ENCODE measurements at regions not wholly inside any gene's neighbourhood (a gene's known extent, or its start where the extent isn't known, plus 50 kb on each side); places are given as distances from the start of the nearest gene placed in this dataset.
A peak's percentile ranks its signal among the peaks of the same experiment; 100 is the strongest.

DNA sequence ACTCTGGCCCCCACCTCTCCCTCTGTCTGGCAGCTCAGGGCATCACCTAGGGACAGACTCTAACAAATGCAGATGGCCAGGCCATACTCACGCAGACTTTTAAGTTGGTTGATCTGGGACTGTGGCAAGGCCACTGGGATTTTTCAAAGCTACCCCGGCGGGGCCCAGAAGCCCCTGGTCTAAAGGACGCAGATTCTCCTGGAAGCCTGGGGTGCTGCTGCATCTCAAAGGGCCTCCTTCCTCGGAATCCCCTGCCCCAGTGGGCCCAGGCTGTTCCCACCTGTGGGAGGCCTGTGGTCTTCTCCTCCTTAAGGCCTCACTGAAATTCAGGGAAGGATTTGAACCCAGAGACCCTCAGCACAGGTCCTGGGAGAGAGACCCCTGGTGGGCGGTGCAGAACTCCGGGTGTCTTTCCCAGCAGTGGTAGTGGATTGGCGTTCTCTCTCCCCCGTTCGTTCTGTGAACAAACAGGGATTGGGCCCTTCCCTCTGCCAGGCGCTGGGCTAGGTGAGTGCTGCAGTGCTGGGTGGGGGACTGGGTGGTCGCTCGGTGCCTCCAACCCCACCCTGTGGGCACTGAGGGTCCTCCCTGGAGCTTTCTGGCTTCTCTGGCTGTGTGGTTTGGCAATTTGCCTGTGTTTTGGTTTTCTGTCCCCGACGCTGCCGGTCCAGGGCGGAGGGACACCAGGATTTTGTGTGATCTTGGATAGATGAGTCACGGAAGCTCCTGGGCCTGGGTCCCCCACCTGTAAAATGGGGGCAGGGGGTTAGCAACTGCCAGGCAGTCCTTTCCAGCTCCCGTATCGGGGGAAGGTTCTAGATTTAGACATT, 160.5 kb upstream of the GSE1 start:
- ATAC-seq (ENCODE audit: low read depth in 2 of 2) (no peak), DNase-seq (no peak)
- H3K4me3 Mint-ChIP-seq = no peak overlapping the region
- H3K9me3 Mint-ChIP-seq = no peaks in the 10 kb centered on the region
- peaks cover 17 to 23% (median 23%) of the 10 kb centered on the region in 3 donors for H3K4me1 Mint-ChIP-seq
- no peak overlapping the region for H3K27ac Mint-ChIP-seq
- no peaks in the 10 kb centered on the region for H3K36me3 Mint-ChIP-seq
- H3K27me3 Mint-ChIP-seq = peaks cover 14 to 51% (median 30%) of the 10 kb centered on the region in 3 donors

DNA sequence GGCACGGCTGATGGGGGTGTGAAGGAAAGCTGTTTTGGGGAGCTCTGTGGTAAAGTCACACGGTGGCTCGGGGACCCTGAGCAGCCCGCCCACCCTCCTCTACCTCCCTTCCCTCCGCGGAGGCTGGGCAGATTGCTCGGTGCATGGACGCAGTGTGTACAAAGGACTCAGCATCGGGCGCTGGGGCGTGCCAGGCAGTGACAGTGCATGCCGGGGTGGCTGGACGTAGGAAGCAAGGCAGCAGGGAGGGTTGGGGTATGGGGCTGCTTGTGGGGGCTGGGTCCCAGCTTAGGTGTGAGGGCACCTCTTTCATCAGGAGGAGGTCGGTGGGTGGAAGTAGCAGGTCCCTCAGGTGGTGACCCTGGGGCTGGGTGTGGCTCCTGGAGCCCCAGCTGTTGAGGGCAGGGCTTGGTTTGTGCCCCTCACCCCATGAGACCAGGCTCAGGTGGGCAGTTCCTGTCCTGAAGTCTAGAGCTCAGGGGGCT, 159.9 kb upstream of the GSE1 start:
- DNase-seq = no peak
- no peaks in the 10 kb centered on the region for H3K36me3 Mint-ChIP-seq
- no peak overlapping the region for H3K27ac Mint-ChIP-seq
- H3K27me3 Mint-ChIP-seq = peaks cover 14 to 53% (median 30%) of the 10 kb centered on the region in 3 donors
- H3K9me3 Mint-ChIP-seq = no peaks in the 10 kb centered on the region
- peaks cover 11 to 17% (median 16%) of the 10 kb centered on the region in 3 donors for H3K4me1 Mint-ChIP-seq
- ATAC-seq (ENCODE audit: low read depth in 2 of 2) = no peak
- H3K4me3 Mint-ChIP-seq = no peak overlapping the region

DNA sequence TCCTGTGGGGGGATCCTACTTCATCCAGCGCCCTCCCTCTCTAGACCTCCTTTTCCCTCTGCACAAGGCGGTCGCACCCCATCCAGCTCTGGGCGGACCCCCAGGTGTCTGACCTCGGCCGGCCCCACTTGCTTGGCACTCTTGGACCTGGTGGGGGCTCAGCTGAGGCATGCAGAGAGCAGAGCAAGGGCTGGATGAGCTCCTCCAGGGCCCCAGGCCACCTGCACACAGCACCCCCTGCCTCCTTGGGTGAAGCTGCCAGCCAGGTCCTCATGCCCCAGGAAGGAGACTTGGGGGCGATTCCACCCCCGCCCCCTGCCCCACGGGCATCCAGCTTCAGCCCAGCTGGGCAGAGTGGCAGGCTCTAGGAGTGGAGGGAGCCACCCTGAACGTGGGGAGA, 159.4 kb upstream of the GSE1 start:
- H3K27ac Mint-ChIP-seq = no peak overlapping the region
- no peaks in the 10 kb centered on the region for H3K36me3 Mint-ChIP-seq
- peaks cover 14 to 54% (median 30%) of the 10 kb centered on the region in 3 donors for H3K27me3 Mint-ChIP-seq
- DNase-seq (no peak), ATAC-seq (ENCODE audit: low read depth in 2 of 2) (no peak)
- H3K4me1 Mint-ChIP-seq = peaks cover 6 to 12% (median 12%) of the 10 kb centered on the region in 3 donors
- H3K9me3 Mint-ChIP-seq = no peaks in the 10 kb centered on the region
- no peak overlapping the region for H3K4me3 Mint-ChIP-seq

DNA sequence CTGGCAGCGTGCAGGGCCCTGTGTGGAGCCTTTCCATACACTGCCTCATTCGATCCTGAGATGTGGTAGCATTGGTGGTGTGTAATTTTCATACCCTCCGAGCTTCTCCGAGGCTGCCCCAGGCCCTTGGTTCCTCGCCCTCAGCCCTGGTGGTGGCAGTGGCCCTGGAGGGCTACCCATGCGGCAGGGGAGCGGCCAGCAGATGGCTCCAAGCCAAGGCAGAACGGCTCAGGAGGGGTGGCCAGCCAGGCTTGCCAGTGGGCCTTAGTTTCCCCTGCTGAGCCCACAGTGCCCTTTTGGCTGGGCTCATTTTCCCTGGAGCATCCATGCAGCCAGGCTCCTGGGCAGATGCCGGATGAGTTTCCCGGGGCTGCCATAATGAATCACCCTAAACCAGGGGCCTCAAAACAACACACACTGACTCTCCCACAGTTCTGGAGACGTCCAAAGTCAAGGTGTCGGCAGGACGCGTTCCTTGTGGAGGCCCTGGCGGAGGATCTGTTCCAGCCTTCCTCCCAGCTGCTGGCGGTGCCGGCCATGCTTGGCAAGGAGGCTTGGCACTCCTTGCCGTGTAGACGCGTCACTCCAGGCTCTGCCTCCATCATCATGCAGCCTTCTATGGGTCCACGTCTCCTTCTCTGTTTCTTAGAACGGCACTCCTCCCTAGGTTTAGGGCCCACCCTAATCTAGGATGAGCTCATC, 158.8 kb upstream of the GSE1 start:
- Mint-ChIP-seq H3K36me3 (no peaks in the 10 kb centered on the region), H3K27me3 (peaks cover 15 to 60% (median 30%) of the 10 kb centered on the region in 3 donors), H3K27ac (no peak overlapping the region), H3K4me3 (no peak overlapping the region), H3K4me1 (peaks cover 2 to 8% (median 6%) of the 10 kb centered on the region in 3 donors), H3K9me3 (no peaks in the 10 kb centered on the region)
- ATAC-seq (ENCODE audit: low read depth in 2 of 2) (no peak), DNase-seq (no peak)

GRCh38 chr16:85455534-85455933, 157.6 kb upstream of the GSE1 start:
- no peaks in the 10 kb centered on the region for H3K9me3 Mint-ChIP-seq
- peaks cover 26 to 69% (median 36%) of the 10 kb centered on the region in 3 donors for H3K27me3 Mint-ChIP-seq
- ATAC-seq (ENCODE audit: low read depth in 2 of 2) (no peak), DNase-seq (no peak)
- no peak overlapping the region for H3K4me3 Mint-ChIP-seq
- H3K27ac Mint-ChIP-seq = no peak overlapping the region
- H3K36me3 Mint-ChIP-seq = no peaks in the 10 kb centered on the region
- H3K4me1 Mint-ChIP-seq = peaks cover 3 to 6% (median 3%) of the 10 kb centered on the region in 3 donors

- Mint-ChIP-seq H3K9me3 (no peaks in the 10 kb centered on the region), H3K27me3 (peaks cover 36 to 87% (median 47%) of the 10 kb centered on the region in 3 donors), H3K36me3 (no peaks in the 10 kb centered on the region), H3K27ac (no peak overlapping the region), H3K4me3 (no peak overlapping the region), H3K4me1 (peaks cover 17 to 21% (median 19%) of the 10 kb centered on the region in 3 donors)
- ATAC-seq (ENCODE audit: low read depth in 2 of 2) (no peak), DNase-seq (no peak)
Observed at GRCh38 chr16:85457366-85457765, 155.8 kb upstream of the GSE1 start.

- H3K36me3 Mint-ChIP-seq = no peaks in the 10 kb centered on the region
- H3K9me3 Mint-ChIP-seq = no peaks in the 10 kb centered on the region
- H3K27me3 Mint-ChIP-seq = peaks cover 39 to 86% (median 62%) of the 10 kb centered on the region in 3 donors
- H3K4me3 Mint-ChIP-seq = no peak overlapping the region
- peaks cover 17 to 22% (median 22%) of the 10 kb centered on the region in 3 donors for H3K4me1 Mint-ChIP-seq
- ATAC-seq (ENCODE audit: low read depth in 2 of 2) (no peak), DNase-seq (no peak)
- H3K27ac Mint-ChIP-seq = no peak overlapping the region
Observed at GRCh38 chr16:85458968-85459367, 154.2 kb upstream of the GSE1 start.

- Mint-ChIP-seq H3K4me1 (peaks cover 17 to 22% (median 22%) of the 10 kb centered on the region in 3 donors), H3K27me3 (peaks cover 39 to 88% (median 63%) of the 10 kb centered on the region in 3 donors), H3K27ac (no peak overlapping the region), H3K4me3 (peak overlapping the region in 1 of 8 donors; percentile 44), H3K9me3 (no peaks in the 10 kb centered on the region), H3K36me3 (no peaks in the 10 kb centered on the region)
- ATAC-seq (ENCODE audit: low read depth in 2 of 2) (no peak), DNase-seq (no peak)
Observed at GRCh38 chr16:85459529-85460251, 153.4 kb upstream of the GSE1 start.

- Mint-ChIP-seq H3K27me3 (peaks cover 36 to 88% (median 60%) of the 10 kb centered on the region in 3 donors), H3K4me3 (peak overlapping the region in 3 of 8 donors; percentile 8 to 61 (median 44)), H3K4me1 (peaks cover 17 to 22% (median 22%) of the 10 kb centered on the region in 3 donors), H3K9me3 (no peaks in the 10 kb centered on the region), H3K36me3 (no peaks in the 10 kb centered on the region), H3K27ac (no peak overlapping the region)
- DNase-seq (no peak), ATAC-seq (ENCODE audit: low read depth in 2 of 2) (no peak)
Observed at GRCh38 chr16:85460252-85461021, 152.7 kb upstream of the GSE1 start.

- no peaks in the 10 kb centered on the region for H3K36me3 Mint-ChIP-seq
- H3K27ac Mint-ChIP-seq = no peak overlapping the region
- DNase-seq (no peak), ATAC-seq (ENCODE audit: low read depth in 2 of 2) (peak in 1 of 2 donors; percentile 14)
- H3K27me3 Mint-ChIP-seq = peaks cover 37 to 84% (median 57%) of the 10 kb centered on the region in 3 donors
- no peaks in the 10 kb centered on the region for H3K9me3 Mint-ChIP-seq
- H3K4me3 Mint-ChIP-seq = peak overlapping the region in 4 of 8 donors; percentile 41 to 89 (median 68)
- peaks cover 17 to 22% (median 22%) of the 10 kb centered on the region in 3 donors for H3K4me1 Mint-ChIP-seq
Observed at GRCh38 chr16:85461022-85461813, 151.9 kb upstream of the GSE1 start.

- ATAC-seq (ENCODE audit: low read depth in 2 of 2) (peak; percentile 63 to 68), DNase-seq (no peak)
- H3K9me3 Mint-ChIP-seq = no peaks in the 10 kb centered on the region
Observed at GRCh38 chr16:85461814-85462713, 151.1 kb upstream of the GSE1 start.

More at GRCh38 chr16:85461814-85462713, 151.1 kb upstream of the GSE1 start:
- Mint-ChIP-seq H3K4me3 (peak overlapping the region; percentile 46 to 89 (median 78)), H3K36me3 (no peaks in the 10 kb centered on the region), H3K4me1 (peaks cover 17 to 22% (median 22%) of the 10 kb centered on the region in 3 donors), H3K27ac (peak overlapping the region in 1 of 6 donors; percentile 10), H3K27me3 (peaks cover 31 to 76% (median 50%) of the 10 kb centered on the region in 3 donors)

Measured in naive B cell (primary cell).